ENCODE measurements at regions not wholly inside any gene's neighbourhood (a gene's known extent, or its start where the extent isn't known, plus 50 kb on each side); places are given as distances from the start of the nearest gene placed in this dataset.

DNA sequence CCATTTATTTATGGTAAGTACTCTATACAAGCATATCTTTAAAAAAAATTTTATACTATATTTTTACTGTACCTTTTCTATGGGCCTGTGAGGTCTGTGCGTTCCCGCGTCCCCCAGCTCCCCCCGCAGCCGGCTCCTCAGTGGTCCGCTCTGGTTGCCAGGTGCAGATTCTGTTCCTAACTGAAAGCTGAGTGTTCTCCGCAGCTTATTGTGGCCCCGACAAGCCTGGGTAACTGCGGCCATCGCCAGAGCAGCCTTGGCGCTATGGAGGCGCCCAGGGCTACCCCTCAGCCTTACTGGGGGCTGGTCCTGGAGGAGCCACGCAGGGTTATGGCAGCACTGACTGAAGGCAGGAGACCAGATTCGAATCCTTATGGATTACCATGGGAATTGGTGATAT lies 896.8 kb downstream of the PCDH17 start:
- H3K9me3 Mint-ChIP-seq = peaks cover 11% of the 10 kb centered on the region
- TF ChIP-seq, protein P1, sequence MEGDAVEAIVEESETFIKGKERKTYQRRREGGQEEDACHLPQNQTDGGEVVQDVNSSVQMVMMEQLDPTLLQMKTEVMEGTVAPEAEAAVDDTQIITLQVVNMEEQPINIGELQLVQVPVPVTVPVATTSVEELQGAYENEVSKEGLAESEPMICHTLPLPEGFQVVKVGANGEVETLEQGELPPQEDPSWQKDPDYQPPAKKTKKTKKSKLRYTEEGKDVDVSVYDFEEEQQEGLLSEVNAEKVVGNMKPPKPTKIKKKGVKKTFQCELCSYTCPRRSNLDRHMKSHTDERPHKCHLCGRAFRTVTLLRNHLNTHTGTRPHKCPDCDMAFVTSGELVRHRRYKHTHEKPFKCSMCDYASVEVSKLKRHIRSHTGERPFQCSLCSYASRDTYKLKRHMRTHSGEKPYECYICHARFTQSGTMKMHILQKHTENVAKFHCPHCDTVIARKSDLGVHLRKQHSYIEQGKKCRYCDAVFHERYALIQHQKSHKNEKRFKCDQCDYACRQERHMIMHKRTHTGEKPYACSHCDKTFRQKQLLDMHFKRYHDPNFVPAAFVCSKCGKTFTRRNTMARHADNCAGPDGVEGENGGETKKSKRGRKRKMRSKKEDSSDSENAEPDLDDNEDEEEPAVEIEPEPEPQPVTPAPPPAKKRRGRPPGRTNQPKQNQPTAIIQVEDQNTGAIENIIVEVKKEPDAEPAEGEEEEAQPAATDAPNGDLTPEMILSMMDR (conservative IDR thresholded peaks at IDR 0.05) = no peak
- H3K4me3 Mint-ChIP-seq = no peak overlapping the region
- no peaks in the 10 kb centered on the region for H3K27me3 Mint-ChIP-seq (ENCODE audit: low read depth)
- H3K36me3 Mint-ChIP-seq (ENCODE audit: low read depth) = no peaks in the 10 kb centered on the region
- DNase-seq (ENCODE audit: low read depth, low spot score) = no peak
- no peaks in the 10 kb centered on the region for H3K4me1 Mint-ChIP-seq
- H3K27ac Mint-ChIP-seq (ENCODE audit: unreplicated experiment) = no peak overlapping the region

DNA sequence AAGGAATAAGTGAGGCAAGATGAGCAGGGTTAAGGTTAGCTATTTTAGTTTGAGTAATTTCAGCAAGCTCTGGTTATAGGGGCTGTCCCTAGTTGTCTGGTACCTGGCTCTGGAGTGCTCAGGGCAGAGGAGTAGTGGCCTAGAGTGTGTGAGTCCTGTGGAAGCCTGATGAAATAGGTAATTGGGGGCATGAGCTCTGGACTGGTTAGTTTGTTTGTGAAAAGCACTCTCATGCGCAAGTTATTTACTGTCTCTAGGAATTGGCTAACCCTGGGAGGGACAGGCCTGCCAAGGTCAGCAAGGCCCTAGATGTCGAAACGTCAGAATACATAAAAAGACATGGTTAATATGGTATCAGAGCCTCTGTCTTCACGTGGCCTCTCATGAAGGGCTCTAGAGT lies 900.1 kb downstream of the PCDH17 start:
- H3K9me3 Mint-ChIP-seq = peaks cover 13% of the 10 kb centered on the region

DNA sequence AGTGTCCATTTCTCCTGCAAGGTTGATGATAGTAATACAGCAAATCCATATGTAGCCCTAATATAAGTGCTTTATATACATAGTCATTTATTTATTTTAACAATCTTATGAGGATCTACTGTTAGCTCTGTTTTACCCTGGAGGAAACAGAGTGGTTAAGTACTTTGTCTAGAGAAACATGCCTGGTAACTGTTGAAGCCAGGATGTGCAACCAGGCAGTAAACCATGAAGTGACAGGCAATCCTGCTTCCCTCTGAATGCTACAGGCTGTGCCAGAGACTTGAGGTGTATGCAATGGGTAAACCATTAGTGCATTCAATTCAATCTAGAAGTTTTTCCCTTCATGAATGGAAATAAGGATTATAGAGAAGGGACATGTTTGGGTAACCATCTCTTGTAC lies 911.0 kb downstream of the PCDH17 start:
- no peak for DNase-seq (ENCODE audit: low read depth, low spot score)
- H3K27ac Mint-ChIP-seq (ENCODE audit: unreplicated experiment) = no peak overlapping the region
- no peak overlapping the region for H3K4me3 Mint-ChIP-seq
- no peaks in the 10 kb centered on the region for H3K27me3 Mint-ChIP-seq (ENCODE audit: low read depth)
- peaks cover 2% of the 10 kb centered on the region for H3K36me3 Mint-ChIP-seq (ENCODE audit: low read depth)
- TF ChIP-seq, protein P1 (conservative IDR thresholded peaks at IDR 0.05) = no peak
- H3K4me1 Mint-ChIP-seq = peaks cover 6% of the 10 kb centered on the region
- peaks cover 8% of the 10 kb centered on the region for H3K9me3 Mint-ChIP-seq

More for the DNA sequence above, 900.1 kb downstream of the PCDH17 start:
- Mint-ChIP-seq H3K27ac (ENCODE audit: unreplicated experiment) (no peak overlapping the region), H3K4me1 (no peaks in the 10 kb centered on the region), H3K36me3 (ENCODE audit: low read depth) (no peaks in the 10 kb centered on the region), H3K4me3 (no peak overlapping the region), H3K27me3 (ENCODE audit: low read depth) (no peaks in the 10 kb centered on the region)
- TF ChIP-seq, protein P1 (conservative IDR thresholded peaks at IDR 0.05) = no peak
- no peak for DNase-seq (ENCODE audit: low read depth, low spot score)

DNA sequence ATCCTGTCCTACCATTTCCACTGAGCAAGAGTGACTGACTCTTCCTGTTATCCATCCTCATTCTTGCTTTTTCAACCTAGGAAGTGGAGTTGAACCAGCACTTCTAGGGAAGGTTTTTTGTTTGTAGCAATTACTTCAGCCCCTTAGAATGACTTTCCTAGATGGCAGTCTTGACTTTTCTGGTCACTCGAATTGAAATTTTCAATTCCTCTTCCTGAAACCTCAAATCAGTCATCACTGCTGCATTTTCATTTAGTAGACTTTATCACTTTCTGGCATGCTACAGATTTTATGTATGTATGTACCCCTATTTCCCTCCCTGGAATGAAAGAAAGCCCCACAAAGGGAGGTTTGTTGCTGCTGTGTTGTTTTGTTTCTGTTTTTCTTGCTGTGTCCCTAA lies 915.9 kb downstream of the PCDH17 start:
- no peaks in the 10 kb centered on the region for H3K27me3 Mint-ChIP-seq (ENCODE audit: low read depth)
- no peak overlapping the region for H3K27ac Mint-ChIP-seq (ENCODE audit: unreplicated experiment)
- no peak overlapping the region for H3K4me3 Mint-ChIP-seq
- H3K4me1 Mint-ChIP-seq = peaks cover 6% of the 10 kb centered on the region
- TF ChIP-seq, protein P1 (conservative IDR thresholded peaks at IDR 0.05) = no peak
- no peaks in the 10 kb centered on the region for H3K9me3 Mint-ChIP-seq
- no peak for DNase-seq (ENCODE audit: low read depth, low spot score)
- H3K36me3 Mint-ChIP-seq (ENCODE audit: low read depth) = no peaks in the 10 kb centered on the region

DNA sequence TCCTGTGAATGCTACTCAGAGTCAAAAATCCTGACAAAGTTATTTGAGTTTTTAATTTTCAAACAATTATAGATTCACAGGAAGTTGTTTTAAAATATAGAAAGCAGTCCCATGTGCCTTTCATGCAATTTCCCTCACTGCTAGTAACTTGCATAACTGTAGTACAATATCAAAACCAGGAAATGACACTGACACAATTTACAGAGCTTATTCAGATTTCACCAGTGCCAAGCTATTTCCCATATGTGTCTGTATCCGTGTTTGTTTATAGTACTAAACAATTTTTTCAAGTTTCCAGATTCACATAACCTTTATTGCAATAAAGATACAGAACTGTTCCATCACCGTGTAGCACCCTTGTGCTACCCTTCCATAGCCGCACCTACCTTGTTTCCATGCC lies 934.6 kb downstream of the PCDH17 start:
- Mint-ChIP-seq H3K27ac (ENCODE audit: unreplicated experiment) (no peak overlapping the region), H3K4me3 (no peak overlapping the region), H3K9me3 (no peaks in the 10 kb centered on the region), H3K27me3 (ENCODE audit: low read depth) (no peaks in the 10 kb centered on the region), H3K36me3 (ENCODE audit: low read depth) (no peaks in the 10 kb centered on the region), H3K4me1 (no peaks in the 10 kb centered on the region)
- DNase-seq (ENCODE audit: low read depth, low spot score) = no peak
- TF ChIP-seq, protein P1 (conservative IDR thresholded peaks at IDR 0.05) = no peak

DNA sequence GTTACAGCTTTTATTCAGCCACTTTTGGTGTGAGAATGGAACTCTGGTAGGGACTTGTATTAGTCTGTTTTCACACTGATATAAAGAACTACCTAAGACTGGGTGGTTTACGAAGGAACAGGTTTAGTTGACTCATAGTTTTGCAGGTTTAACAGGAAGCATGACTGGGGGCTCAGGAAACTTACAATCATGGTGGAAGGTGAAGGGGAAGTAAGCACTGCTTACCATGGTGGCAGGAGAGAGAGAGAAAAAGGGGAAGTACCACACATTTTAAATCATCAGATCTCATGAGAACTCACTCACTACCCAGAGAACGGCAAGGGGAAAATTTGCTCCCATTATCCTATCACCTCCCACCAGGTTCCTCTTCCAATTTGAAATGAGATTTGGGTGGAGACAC lies 942.2 kb downstream of the PCDH17 start:
- peaks cover 4% of the 10 kb centered on the region for H3K4me1 Mint-ChIP-seq
- H3K27ac Mint-ChIP-seq (ENCODE audit: unreplicated experiment) = no peak overlapping the region
- TF ChIP-seq, protein P1 (conservative IDR thresholded peaks at IDR 0.05) = no peak
- no peak for DNase-seq (ENCODE audit: low read depth, low spot score)
- peaks cover 12% of the 10 kb centered on the region for H3K9me3 Mint-ChIP-seq
- peaks cover 6% of the 10 kb centered on the region for H3K36me3 Mint-ChIP-seq (ENCODE audit: low read depth)
- no peak overlapping the region for H3K4me3 Mint-ChIP-seq
- no peaks in the 10 kb centered on the region for H3K27me3 Mint-ChIP-seq (ENCODE audit: low read depth)
